ENCODE measurements at regions not wholly inside any gene's neighbourhood (a gene's known extent, or its start where the extent isn't known, plus 50 kb on each side); places are given as distances from the start of the nearest gene placed in this dataset.

- TF ChIP-seq, protein P1, sequence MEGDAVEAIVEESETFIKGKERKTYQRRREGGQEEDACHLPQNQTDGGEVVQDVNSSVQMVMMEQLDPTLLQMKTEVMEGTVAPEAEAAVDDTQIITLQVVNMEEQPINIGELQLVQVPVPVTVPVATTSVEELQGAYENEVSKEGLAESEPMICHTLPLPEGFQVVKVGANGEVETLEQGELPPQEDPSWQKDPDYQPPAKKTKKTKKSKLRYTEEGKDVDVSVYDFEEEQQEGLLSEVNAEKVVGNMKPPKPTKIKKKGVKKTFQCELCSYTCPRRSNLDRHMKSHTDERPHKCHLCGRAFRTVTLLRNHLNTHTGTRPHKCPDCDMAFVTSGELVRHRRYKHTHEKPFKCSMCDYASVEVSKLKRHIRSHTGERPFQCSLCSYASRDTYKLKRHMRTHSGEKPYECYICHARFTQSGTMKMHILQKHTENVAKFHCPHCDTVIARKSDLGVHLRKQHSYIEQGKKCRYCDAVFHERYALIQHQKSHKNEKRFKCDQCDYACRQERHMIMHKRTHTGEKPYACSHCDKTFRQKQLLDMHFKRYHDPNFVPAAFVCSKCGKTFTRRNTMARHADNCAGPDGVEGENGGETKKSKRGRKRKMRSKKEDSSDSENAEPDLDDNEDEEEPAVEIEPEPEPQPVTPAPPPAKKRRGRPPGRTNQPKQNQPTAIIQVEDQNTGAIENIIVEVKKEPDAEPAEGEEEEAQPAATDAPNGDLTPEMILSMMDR (conservative IDR thresholded peaks at IDR 0.05 in 1 of 2, IDR thresholded peaks at IDR 0.05 in 1 of 2; ENCODE audit: low read depth in 1 of 2, low read length in 2 of 2) = no peak
- TF ChIP-seq EZH2 (IDR thresholded peaks at IDR 0.05; ENCODE audit: low read length, missing control alignments) = no peak
Observed at GRCh38 chr5:40446910-40447309, 232.8 kb upstream of the PTGER4 start.

Data from fibroblast of lung (primary cell).